Activated T-helper 1 cell treated with anti-CD3 and anti-CD28 coated beads, Interleukin-12 subunit alpha, Interleukin-12 subunit beta, Interleukin-2, Interleukin-4 antibody, amounts not matched to agents 30 ng/mL and 10 ng/mL and 1 ng/mL, durations not matched to agents 14 hours and 24 hours and 36 hours (primary cell): ENCODE measurements at regions not wholly inside any gene's neighbourhood (a gene's known extent, or its start where the extent isn't known, plus 50 kb on each side); places are given as distances from the start of the nearest gene placed in this dataset.

Experiments
- DNase-seq: peaks from one replicate; pipeline ENCODE4 v3.0.0; 2021; ENCODE audit warnings: low spot score
- H3K27ac Mint-ChIP-seq: one replicate; pipeline ENCODE4 v1.8.0; 2021; ENCODE audit warnings: mild to moderate bottlenecking, mixed read lengths
- H3K27me3 Mint-ChIP-seq: one replicate; pipeline ENCODE4 v1.8.0; 2022; ENCODE audit warnings: mild to moderate bottlenecking, moderate library complexity, mixed read lengths; ENCODE audit not compliant: insufficient read depth
- H3K36me3 Mint-ChIP-seq: one replicate; pipeline ENCODE4 v1.8.0; 2021; ENCODE audit warnings: low read depth, mixed read lengths
- H3K4me1 Mint-ChIP-seq: one replicate; pipeline ENCODE4 v1.8.0; 2021; ENCODE audit warnings: low read depth, mixed read lengths
- H3K4me3 Mint-ChIP-seq: one replicate; pipeline ENCODE4 v1.8.0; 2021; ENCODE audit warnings: mild to moderate bottlenecking, moderate library complexity, mixed read lengths
- H3K9me3 Mint-ChIP-seq: one replicate; pipeline ENCODE4 v1.8.0; 2021; ENCODE audit warnings: mixed read lengths
- intact Hi-C: fragments of 100-400 bp; cut with micrococcal nuclease; formaldehyde crosslinking; loops from one replicate; pipeline ENCODE4 v1.15.1; 2024

- no peak for DNase-seq
- H3K27ac Mint-ChIP-seq: no peak overlapping the region
- H3K9me3 Mint-ChIP-seq: no peaks in the 10 kb centered on the region
- intact Hi-C loops: no loop called here
- no peaks in the 10 kb centered on the region for H3K4me1 Mint-ChIP-seq
- H3K36me3 Mint-ChIP-seq: no peaks in the 10 kb centered on the region
- H3K4me3 Mint-ChIP-seq: no peak overlapping the region
- no peaks in the 10 kb centered on the region for H3K27me3 Mint-ChIP-seq
These were observed 122.5 kb upstream of the FGF3 start for GRCh38 chr11:69941546-69942332.

- no peak for DNase-seq
- Mint-ChIP-seq H3K4me3 (no peak overlapping the region), H3K36me3 (no peaks in the 10 kb centered on the region), H3K4me1 (no peaks in the 10 kb centered on the region), H3K9me3 (no peaks in the 10 kb centered on the region), H3K27ac (no peak overlapping the region), H3K27me3 (no peaks in the 10 kb centered on the region)
- intact Hi-C loops: no loop called here
These were observed 123.2 kb upstream of the FGF3 start for GRCh38 chr11:69942333-69942820.

GRCh38 chr11:69943066-69943465 is 123.8 kb upstream of the FGF3 start:
- Mint-ChIP-seq H3K27ac (no peak overlapping the region), H3K27me3 (no peaks in the 10 kb centered on the region), H3K9me3 (no peaks in the 10 kb centered on the region), H3K36me3 (no peaks in the 10 kb centered on the region), H3K4me1 (no peaks in the 10 kb centered on the region), H3K4me3 (no peak overlapping the region)
- no peak for DNase-seq
- intact Hi-C loops: no loop called here

- Mint-ChIP-seq H3K4me3 (no peak overlapping the region), H3K27ac (no peak overlapping the region), H3K4me1 (no peaks in the 10 kb centered on the region), H3K9me3 (no peaks in the 10 kb centered on the region), H3K27me3 (no peaks in the 10 kb centered on the region), H3K36me3 (no peaks in the 10 kb centered on the region)
- no peak for DNase-seq
- intact Hi-C loops: no loop called here
These were observed 124.3 kb upstream of the FGF3 start for GRCh38 chr11:69943506-69943905.

- Mint-ChIP-seq H3K27me3 (no peaks in the 10 kb centered on the region), H3K9me3 (no peaks in the 10 kb centered on the region), H3K4me1 (no peaks in the 10 kb centered on the region), H3K4me3 (no peak overlapping the region), H3K36me3 (no peaks in the 10 kb centered on the region), H3K27ac (no peak overlapping the region)
- intact Hi-C loops: no loop called here
- no peak for DNase-seq
These were observed 125.1 kb upstream of the FGF3 start for GRCh38 chr11:69944146-69944795.

GRCh38 chr11:69945157-69945556 is 125.9 kb upstream of the FGF3 start:
- no peak for DNase-seq
- no peaks in the 10 kb centered on the region for H3K27me3 Mint-ChIP-seq
- H3K4me3 Mint-ChIP-seq: no peak overlapping the region
- no peak overlapping the region for H3K27ac Mint-ChIP-seq
- intact Hi-C loops: no loop called here
- H3K4me1 Mint-ChIP-seq: no peaks in the 10 kb centered on the region
- H3K9me3 Mint-ChIP-seq: no peaks in the 10 kb centered on the region
- H3K36me3 Mint-ChIP-seq: no peaks in the 10 kb centered on the region

- no peaks in the 10 kb centered on the region for H3K27me3 Mint-ChIP-seq
- intact Hi-C loops: no loop called here
- no peaks in the 10 kb centered on the region for H3K36me3 Mint-ChIP-seq
- no peak overlapping the region for H3K4me3 Mint-ChIP-seq
- H3K9me3 Mint-ChIP-seq: no peaks in the 10 kb centered on the region
- no peak overlapping the region for H3K27ac Mint-ChIP-seq
- no peaks in the 10 kb centered on the region for H3K4me1 Mint-ChIP-seq
- no peak for DNase-seq
These were observed 128.0 kb upstream of the FGF3 start for GRCh38 chr11:69947059-69947792.

- Mint-ChIP-seq H3K27me3 (no peaks in the 10 kb centered on the region), H3K36me3 (no peaks in the 10 kb centered on the region), H3K4me1 (no peaks in the 10 kb centered on the region), H3K9me3 (no peaks in the 10 kb centered on the region), H3K4me3 (no peak overlapping the region), H3K27ac (no peak overlapping the region)
- intact Hi-C loops: no loop called here
- no peak for DNase-seq
These were observed 128.6 kb upstream of the FGF3 start for GRCh38 chr11:69947793-69948255.

- H3K4me1 Mint-ChIP-seq: no peaks in the 10 kb centered on the region
- H3K9me3 Mint-ChIP-seq: no peaks in the 10 kb centered on the region
- no peak overlapping the region for H3K27ac Mint-ChIP-seq
- H3K4me3 Mint-ChIP-seq: no peak overlapping the region
- no peak for DNase-seq
- no peaks in the 10 kb centered on the region for H3K27me3 Mint-ChIP-seq
- no peaks in the 10 kb centered on the region for H3K36me3 Mint-ChIP-seq
- intact Hi-C loops: no loop called here
These were observed 129.3 kb upstream of the FGF3 start for GRCh38 chr11:69948256-69949141.

GRCh38 chr11:69949327-69949726 is 128.8 kb upstream of the ANO1 start:
- H3K27me3 Mint-ChIP-seq: no peaks in the 10 kb centered on the region
- no peaks in the 10 kb centered on the region for H3K36me3 Mint-ChIP-seq
- no peak overlapping the region for H3K4me3 Mint-ChIP-seq
- intact Hi-C loops: no loop called here
- H3K9me3 Mint-ChIP-seq: no peaks in the 10 kb centered on the region
- H3K4me1 Mint-ChIP-seq: no peaks in the 10 kb centered on the region
- no peak for DNase-seq
- H3K27ac Mint-ChIP-seq: no peak overlapping the region

- Mint-ChIP-seq H3K4me1 (no peaks in the 10 kb centered on the region), H3K9me3 (no peaks in the 10 kb centered on the region), H3K27me3 (no peaks in the 10 kb centered on the region), H3K27ac (no peak overlapping the region), H3K4me3 (no peak overlapping the region), H3K36me3 (no peaks in the 10 kb centered on the region)
- DNase-seq: no peak
- intact Hi-C loops: loop anchor here (1.0 kb wide), 1 partner anchor 246 kb away; no protein-coding TSS in a partner anchor
These were observed 128.0 kb upstream of the ANO1 start for GRCh38 chr11:69950120-69950519.

GRCh38 chr11:69950621-69951020 is 127.5 kb upstream of the ANO1 start:
- no peaks in the 10 kb centered on the region for H3K27me3 Mint-ChIP-seq
- H3K9me3 Mint-ChIP-seq: no peaks in the 10 kb centered on the region
- H3K4me1 Mint-ChIP-seq: no peaks in the 10 kb centered on the region
- DNase-seq: no peak
- no peaks in the 10 kb centered on the region for H3K36me3 Mint-ChIP-seq
- no peak overlapping the region for H3K27ac Mint-ChIP-seq
- no peak overlapping the region for H3K4me3 Mint-ChIP-seq
- intact Hi-C loops: loop anchor here (1.0 kb wide), 1 partner anchor 246 kb away; no protein-coding TSS in a partner anchor
